ENCODE measurements at regions not wholly inside any gene's neighbourhood (a gene's known extent, or its start where the extent isn't known, plus 50 kb on each side); places are given as distances from the start of the nearest gene placed in this dataset.

DNA sequence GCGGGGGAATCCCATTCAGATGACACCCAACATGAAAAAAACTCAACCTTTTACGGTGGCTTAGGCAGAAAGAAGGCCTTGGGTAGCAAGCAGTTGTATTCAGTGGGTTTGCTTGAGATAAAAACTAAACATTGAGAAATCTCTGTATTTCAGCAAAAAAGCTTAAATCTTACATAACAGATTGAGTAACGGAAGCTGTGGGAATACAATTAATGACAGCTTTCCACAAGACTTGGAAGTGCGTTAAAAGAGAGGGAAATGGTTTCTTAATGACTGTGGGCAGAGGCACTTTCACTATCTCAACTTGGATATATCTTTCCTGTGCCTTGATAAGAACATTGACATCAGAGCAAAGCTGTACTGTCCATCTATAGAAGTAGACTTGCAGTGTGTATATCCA lies 418.5 kb upstream of the HS3ST1 start:
- Histone ChIP-seq H3K9me1 (ENCODE audit: control insufficient read depth, insufficient read depth, low read length) (no peaks in the 10 kb centered on the region), H3K9ac (ENCODE audit: insufficient read depth in 1 of 2, low read depth in 2 of 2, low read length in 2 of 2) (no peak overlapping the region), H4K20me1 (replicated peaks; ENCODE audit: control insufficient read depth, insufficient read depth, low read length) (no peaks in the 10 kb centered on the region), H3K27me3 (ENCODE audit: control insufficient read depth in 2 of 2, insufficient read depth in 2 of 2, low read length in 2 of 2) (no peaks in the 10 kb centered on the region), H3K4me1 (replicated peaks in 1 of 2; ENCODE audit: control insufficient read depth in 2 of 2, insufficient read depth in 2 of 2, low read length in 2 of 2) (no peaks in the 10 kb centered on the region), H3K9me3 (replicated peaks; ENCODE audit: control insufficient read depth, insufficient read depth, low read depth, low read length) (no peaks in the 10 kb centered on the region), H2AFZ (ENCODE audit: low read depth, low read length) (no peak overlapping the region), H3K79me2 (ENCODE audit: control insufficient read depth, insufficient read depth, low read length) (no peaks in the 10 kb centered on the region), H3K27ac (ENCODE audit: extremely low read depth, low read depth, low read length) (no peak overlapping the region), H3K4me3 (no peak overlapping the region), H3K36me3 (ENCODE audit: control insufficient read depth, insufficient read depth, low read length) (no peaks in the 10 kb centered on the region), H3K4me2 (ENCODE audit: insufficient read depth, low read length) (no peak overlapping the region)
- in situ Hi-C loops (cut with MboI) = no loop called here
- FAIRE-seq (no peak), DNase-seq (ENCODE audit: extremely low read depth in 1 of 4, low spot score in 3 of 4) (no peak), ATAC-seq (no peak)
- no TSS peak for BruUV-seq (replicated peaks)
- CTCF ChIA-PET (ENCODE audit: low intra/inter-chr PET ratio) = no interaction called here
- intact Hi-C loops (cut with micrococcal nuclease) = no loop called here
- POLR2A ChIA-PET = no interaction called here
- 1% methylated on average over 4 of the region's 4 CpGs for WGBS (ENCODE audit: insufficient coverage, low coverage, missing lambda C conversion rate)
- TF ChIP-seq XRCC5 (IDR thresholded peaks at IDR 0.05; ENCODE audit: low read depth, low read length) (no peak), HDAC2 (IDR thresholded peaks at IDR 0.05) (no peak), ARID2 (IDR thresholded peaks at IDR 0.05) (no peak), RBFOX2 (IDR thresholded peaks at IDR 0.05; ENCODE audit: low read depth, low read length) (no peak), TAF7 (tag; IDR thresholded peaks at IDR 0.05) (no peak), CHCHD3 (CRISPR knock-in tag; IDR thresholded peaks at IDR 0.05) (no peak)
- TF ChIP-seq, protein P1, sequence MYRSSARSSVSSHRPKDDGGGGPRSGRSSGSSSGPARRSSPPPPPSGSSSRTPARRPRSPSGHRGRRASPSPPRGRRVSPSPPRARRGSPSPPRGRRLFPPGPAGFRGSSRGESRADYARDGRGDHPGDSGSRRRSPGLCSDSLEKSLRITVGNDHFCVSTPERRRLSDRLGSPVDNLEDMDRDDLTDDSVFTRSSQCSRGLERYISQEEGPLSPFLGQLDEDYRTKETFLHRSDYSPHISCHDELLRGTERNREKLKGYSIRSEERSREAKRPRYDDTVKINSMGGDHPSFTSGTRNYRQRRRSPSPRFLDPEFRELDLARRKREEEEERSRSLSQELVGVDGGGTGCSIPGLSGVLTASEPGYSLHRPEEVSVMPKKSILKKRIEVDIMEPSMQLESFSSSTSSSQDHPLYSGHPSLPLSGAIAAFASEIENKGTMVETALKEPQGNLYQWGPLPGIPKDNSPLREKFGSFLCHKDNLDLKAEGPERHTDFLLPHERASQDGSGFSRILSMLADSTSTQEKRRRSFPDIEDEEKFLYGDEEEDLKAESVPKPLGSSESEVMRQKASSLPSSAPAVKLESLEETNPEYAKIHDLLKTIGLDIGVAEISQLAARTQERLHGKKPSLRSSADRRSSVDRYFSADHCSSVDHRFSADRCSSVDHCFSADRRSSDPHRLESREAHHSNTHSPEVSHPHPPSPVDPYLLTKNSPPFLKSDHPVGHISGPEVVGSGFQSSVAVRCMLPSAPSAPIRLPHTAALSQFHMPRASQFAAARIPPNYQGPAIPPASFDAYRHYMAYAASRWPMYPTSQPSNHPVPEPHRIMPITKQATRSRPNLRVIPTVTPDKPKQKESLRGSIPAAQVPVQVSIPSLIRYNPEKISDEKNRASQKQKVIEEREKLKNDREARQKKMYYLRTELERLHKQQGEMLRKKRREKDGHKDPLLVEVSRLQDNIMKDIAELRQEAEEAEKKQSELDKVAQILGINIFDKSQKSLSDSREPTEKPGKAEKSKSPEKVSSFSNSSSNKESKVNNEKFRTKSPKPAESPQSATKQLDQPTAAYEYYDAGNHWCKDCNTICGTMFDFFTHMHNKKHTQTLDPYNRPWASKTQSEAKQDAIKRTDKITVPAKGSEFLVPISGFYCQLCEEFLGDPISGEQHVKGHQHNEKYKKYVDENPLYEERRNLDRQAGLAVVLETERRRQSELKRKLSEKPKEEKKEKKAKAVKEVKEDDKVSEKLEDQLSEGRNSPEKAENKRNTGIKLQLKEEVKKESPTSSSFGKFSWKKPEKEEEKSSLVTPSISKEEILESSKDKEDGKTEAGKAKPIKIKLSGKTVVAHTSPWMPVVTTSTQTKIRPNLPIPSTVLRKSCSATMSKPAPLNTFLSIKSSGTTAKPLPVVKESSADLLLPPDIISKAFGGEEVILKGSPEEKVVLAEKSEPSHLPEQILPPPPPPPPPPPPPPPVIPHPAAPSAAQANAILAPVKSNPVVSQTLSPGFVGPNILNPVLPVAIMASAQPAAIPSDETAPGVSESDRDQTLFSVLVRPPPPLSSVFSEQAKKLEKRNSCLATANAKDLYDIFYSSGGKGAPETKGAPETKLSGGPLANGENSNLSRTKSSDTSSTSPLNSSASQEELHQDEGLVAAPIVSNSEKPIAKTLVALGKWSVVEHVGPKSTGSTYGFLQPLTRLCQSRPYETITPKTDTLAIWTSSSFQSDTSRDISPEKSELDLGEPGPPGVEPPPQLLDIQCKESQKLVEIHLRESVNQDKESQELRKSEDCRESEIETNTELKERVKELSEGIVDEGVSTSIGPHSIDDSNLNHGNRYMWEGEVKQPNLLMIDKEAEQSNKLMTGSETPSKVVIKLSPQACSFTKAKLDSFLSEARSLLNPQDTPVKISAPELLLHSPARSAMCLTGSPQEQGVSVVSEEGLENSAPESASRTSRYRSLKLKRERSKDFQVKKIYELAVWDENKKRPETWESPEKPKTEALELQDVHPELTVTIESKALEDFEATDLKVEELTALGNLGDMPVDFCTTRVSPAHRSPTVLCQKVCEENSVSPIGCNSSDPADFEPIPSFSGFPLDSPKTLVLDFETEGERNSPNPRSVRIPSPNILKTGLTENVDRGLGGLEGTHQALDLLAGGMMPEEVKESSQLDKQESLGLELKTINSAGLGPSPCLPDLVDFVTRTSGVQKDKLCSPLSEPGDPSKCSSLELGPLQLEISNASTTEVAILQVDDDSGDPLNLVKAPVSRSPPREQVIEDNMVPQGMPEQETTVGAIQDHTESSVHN (IDR thresholded peaks at IDR 0.05; ENCODE audit: borderline replicate concordance in 1 of 2, low read depth in 1 of 2) = no peak
- TF ChIP-seq, protein P2, sequence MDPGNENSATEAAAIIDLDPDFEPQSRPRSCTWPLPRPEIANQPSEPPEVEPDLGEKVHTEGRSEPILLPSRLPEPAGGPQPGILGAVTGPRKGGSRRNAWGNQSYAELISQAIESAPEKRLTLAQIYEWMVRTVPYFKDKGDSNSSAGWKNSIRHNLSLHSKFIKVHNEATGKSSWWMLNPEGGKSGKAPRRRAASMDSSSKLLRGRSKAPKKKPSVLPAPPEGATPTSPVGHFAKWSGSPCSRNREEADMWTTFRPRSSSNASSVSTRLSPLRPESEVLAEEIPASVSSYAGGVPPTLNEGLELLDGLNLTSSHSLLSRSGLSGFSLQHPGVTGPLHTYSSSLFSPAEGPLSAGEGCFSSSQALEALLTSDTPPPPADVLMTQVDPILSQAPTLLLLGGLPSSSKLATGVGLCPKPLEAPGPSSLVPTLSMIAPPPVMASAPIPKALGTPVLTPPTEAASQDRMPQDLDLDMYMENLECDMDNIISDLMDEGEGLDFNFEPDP (CRISPR knock-in tag; IDR thresholded peaks at IDR 0.05) = no peak

Measured in K562 (cell line).